WTC11 (cell line): ENCODE measurements at regions not wholly inside any gene's neighbourhood (a gene's known extent, or its start where the extent isn't known, plus 50 kb on each side); places are given as distances from the start of the nearest gene placed in this dataset.

ENCODE experiments used
- ATAC-seq: fragments of 200-7000 bp; cut with Tn5 transposase; 2 replicates; pipeline ENCODE4 v1.10.0; 2021; ENCODE audit warnings: mild to moderate bottlenecking, moderate library complexity
- CTCF ChIA-PET: fragments of 300-600 bp; sonication (Branson Sonifier 250); formaldehyde crosslinking; loops from one replicate; lab custom pipeline; 2021; ENCODE audit warnings: antibody characterized with exemption; lab: Charles Lee
- POLR2A ChIA-PET: fragments of 350-600 bp; sonication (Branson Sonifier 250); formaldehyde crosslinking; loops from one replicate; lab custom pipeline; 2021; ENCODE audit warnings: antibody characterized with exemption; lab: Charles Lee
- DNase-seq: peaks from one replicate; pipeline ENCODE4 v3.0.0; 2021; ENCODE audit warnings: low spot score
- H3K27ac Mint-ChIP-seq: 2 replicates; pipeline ENCODE4 v1.8.0; 2021; ENCODE audit warnings: mixed read lengths
- H3K27me3 Mint-ChIP-seq: 2 replicates; pipeline ENCODE4 v1.8.0; 2021; ENCODE audit warnings: low read depth, mild to moderate bottlenecking, moderate library complexity, mixed read lengths
- H3K36me3 Mint-ChIP-seq: 2 replicates; pipeline ENCODE4 v1.8.0; 2021; ENCODE audit warnings: mixed read lengths
- H3K4me1 Mint-ChIP-seq: 2 replicates; pipeline ENCODE4 v1.8.0; 2022; ENCODE audit warnings: mixed read lengths
- H3K4me3 Mint-ChIP-seq: 2 replicates; pipeline ENCODE4 v1.8.0; 2021; ENCODE audit warnings: mild to moderate bottlenecking, moderate library complexity, mixed read lengths
- H3K9me3 Mint-ChIP-seq: 2 replicates; pipeline ENCODE4 v1.8.0; 2021; ENCODE audit warnings: mixed read lengths
- AR ChIP-seq: fragments of 250-450 bp; sonication (Bioruptor Pico); IDR thresholded peaks from 2 replicates; pipeline ENCODE4 v1.9.0; 2021; ENCODE audit warnings: mild to moderate bottlenecking
- E2F1 ChIP-seq: sonication (generic); formaldehyde crosslinking; IDR thresholded peaks from 2 replicates; pipeline ENCODE4 v1.8.0; 2022; ENCODE audit warnings: mild to moderate bottlenecking, missing genetic modification reagents
- E2F4 ChIP-seq: sonication (generic); formaldehyde crosslinking; IDR thresholded peaks from 2 replicates; pipeline ENCODE4 v1.8.1; 2022; ENCODE audit warnings: low read depth, mild to moderate bottlenecking, moderate library complexity, missing genetic modification reagents, borderline replicate concordance
- ELF4 ChIP-seq: sonication (generic); formaldehyde crosslinking; IDR thresholded peaks from 2 replicates; pipeline ENCODE4 v1.8.1; 2022; ENCODE audit warnings: low read depth, mild to moderate bottlenecking, moderate library complexity, missing genetic modification reagents
- ERG ChIP-seq: fragments of 250-450 bp; sonication (Bioruptor Pico); IDR thresholded peaks from 2 replicates; pipeline ENCODE4 v1.8.0; 2021; ENCODE audit warnings: mild to moderate bottlenecking
- FOXJ3 ChIP-seq: sonication (generic); formaldehyde crosslinking; IDR thresholded peaks from 2 replicates; pipeline ENCODE4 v1.9.0; 2021; ENCODE audit warnings: missing genetic modification reagents, mild to moderate bottlenecking, borderline replicate concordance
- GABPB1 ChIP-seq: sonication (generic); formaldehyde crosslinking; IDR thresholded peaks from 2 replicates; pipeline ENCODE4 v1.8.1; 2023; ENCODE audit warnings: mild to moderate bottlenecking, missing genetic modification reagents
- GRHL2 ChIP-seq: fragments of 250-450 bp; sonication (Bioruptor Pico); IDR thresholded peaks from 2 replicates; pipeline ENCODE4 v1.8.0; 2022; ENCODE audit warnings: mild to moderate bottlenecking, moderate library complexity; ENCODE audit not compliant: insufficient replicate concordance, severe bottlenecking
- HMGA2 ChIP-seq: fragments of 250-450 bp; sonication (Bioruptor Pico); IDR thresholded peaks from 2 replicates; pipeline ENCODE4 v1.4.0; 2021; ENCODE audit warnings: mild to moderate bottlenecking, moderate library complexity
- JUN ChIP-seq: sonication (generic); formaldehyde crosslinking; IDR thresholded peaks from 2 replicates; pipeline ENCODE4 v1.8.0; 2023; ENCODE audit warnings: mild to moderate bottlenecking, missing genetic modification reagents
- NFATC4 ChIP-seq: fragments of 250-450 bp; sonication (Bioruptor Pico); IDR thresholded peaks from 2 replicates; pipeline ENCODE4 v1.9.0; 2021; ENCODE audit warnings: mild to moderate bottlenecking
- NFE2L1 ChIP-seq: sonication (generic); formaldehyde crosslinking; IDR thresholded peaks from 2 replicates; pipeline ENCODE4 v1.8.1; 2023; ENCODE audit warnings: missing genetic modification reagents
- NFYB ChIP-seq: sonication (generic); formaldehyde crosslinking; conservative IDR thresholded peaks from 2 replicates; pipeline ENCODE4 v1.8.0; 2022; ENCODE audit warnings: low read depth, missing genetic modification reagents
- NR2C2 ChIP-seq: sonication (generic); formaldehyde crosslinking; IDR thresholded peaks from 2 replicates; pipeline ENCODE4 v1.8.0; 2022; ENCODE audit warnings: mild to moderate bottlenecking, missing genetic modification reagents
- PREB ChIP-seq: sonication (generic); formaldehyde crosslinking; IDR thresholded peaks from 2 replicates; pipeline ENCODE4 v1.8.1; 2022; ENCODE audit warnings: mild to moderate bottlenecking, missing genetic modification reagents, moderate library complexity, borderline replicate concordance
- PRRX2 ChIP-seq: fragments of 250-450 bp; sonication (Bioruptor Pico); IDR thresholded peaks from 2 replicates; pipeline ENCODE4 v1.8.0; 2021; ENCODE audit warnings: mild to moderate bottlenecking
- TCF7 ChIP-seq: sonication (generic); formaldehyde crosslinking; IDR thresholded peaks from 2 replicates; pipeline ENCODE4 v1.8.0; 2022; ENCODE audit warnings: mild to moderate bottlenecking, low read depth, missing genetic modification reagents, moderate library complexity
- ZBTB43 ChIP-seq: sonication (generic); formaldehyde crosslinking; IDR thresholded peaks from 2 replicates; pipeline ENCODE4 v1.8.1; 2023; ENCODE audit warnings: mild to moderate bottlenecking, missing genetic modification reagents
- ZMAT4 ChIP-seq: fragments of 250-450 bp; sonication (Bioruptor Pico); IDR thresholded peaks from 2 replicates; pipeline ENCODE4 v1.9.0; 2021; ENCODE audit warnings: mild to moderate bottlenecking
- ZNF121 ChIP-seq: sonication (generic); formaldehyde crosslinking; IDR thresholded peaks from 2 replicates; pipeline ENCODE4 v1.8.0; 2023; ENCODE audit warnings: missing genetic modification reagents
- ZNF396 ChIP-seq: fragments of 250-450 bp; sonication (Bioruptor Pico); IDR thresholded peaks from 2 replicates; pipeline ENCODE4 v1.8.0; 2021; ENCODE audit warnings: mild to moderate bottlenecking, moderate library complexity, borderline replicate concordance

- no peak for TF ChIP-seq E2F1
- TF ChIP-seq GRHL2 (CRISPR knock-in tag): no peak
- no peak for TF ChIP-seq TCF7 (CRISPR knock-in tag)
These were observed 1286.5 kb downstream of the TMEM121 start (continued) for GRCh38 chr14:106812788-106813476.

- POLR2A ChIA-PET: no interaction called here
- no peak overlapping the region for H3K4me3 Mint-ChIP-seq
- DNase-seq: no peak
- ATAC-seq: no peak
- TF ChIP-seq E2F4 (CRISPR knock-in tag) (no peak), GABPB1 (CRISPR knock-in tag) (no peak), PRRX2 (CRISPR knock-in tag) (no peak), HMGA2 (no peak), ZNF396 (no peak), NFE2L1 (CRISPR knock-in tag) (no peak), FOXJ3 (no peak), ZMAT4 (CRISPR knock-in tag) (no peak), JUN (no peak), ZBTB43 (CRISPR knock-in tag) (no peak), AR (no peak), PREB (no peak), ZNF121 (CRISPR knock-in tag) (no peak), NFYB (CRISPR knock-in tag) (no peak), ELF4 (no peak), NFATC4 (no peak), NR2C2 (CRISPR knock-in tag) (no peak), ERG (no peak)
- TF ChIP-seq, all 79 proteins: peak for 0
- Mint-ChIP-seq H3K36me3 (peaks cover 67% of the 10 kb centered on the region), H3K9me3 (peaks cover 74% of the 10 kb centered on the region), H3K27me3 (peaks cover 14% of the 10 kb centered on the region), H3K4me1 (no peaks in the 10 kb centered on the region), H3K27ac (no peak overlapping the region)
- CTCF ChIA-PET: no interaction called here
These were observed 1287.1 kb downstream of the TMEM121 start for GRCh38 chr14:106813477-106813823.
